NCI-H1092 (cell line): ENCODE measurements at regions not wholly inside any gene's neighbourhood (a gene's known extent, or its start where the extent isn't known, plus 50 kb on each side); places are given as distances from the start of the nearest gene placed in this dataset.

Source experiments
- DNase-seq: peaks from one replicate; lab custom pipeline; 2025; lab: John Stamatoyannopoulos, UW

GRCh38 chr2:16120591-16121180, 180.3 kb downstream of the MYCN start:
- DNase-seq, result no peak

GRCh38 chr2:16119741-16120140, 179.4 kb downstream of the MYCN start:
- no peak for DNase-seq

- no peak for DNase-seq
Measured at GRCh38 chr2:16118611-16119590, 178.6 kb downstream of the MYCN start.

GRCh38 chr2:16117791-16118610, 177.7 kb downstream of the MYCN start:
- no peak for DNase-seq

GRCh38 chr2:16117021-16117700, 176.8 kb downstream of the MYCN start:
- no peak for DNase-seq

- no peak for DNase-seq
Measured at GRCh38 chr2:16115881-16116830, 175.8 kb downstream of the MYCN start.

- no peak for DNase-seq
Measured at GRCh38 chr2:16115291-16115690, 174.9 kb downstream of the MYCN start.

- DNase-seq, result no peak
Measured at GRCh38 chr2:16114836-16115235, 174.5 kb downstream of the MYCN start.

GRCh38 chr2:16114070-16114469, 173.7 kb downstream of the MYCN start:
- no peak for DNase-seq

- DNase-seq, result no peak
Measured at GRCh38 chr2:16113568-16113967, 173.2 kb downstream of the MYCN start.

- DNase-seq, result no peak
Measured at GRCh38 chr2:16112972-16113560, 172.7 kb downstream of the MYCN start.

- no peak for DNase-seq
Measured at GRCh38 chr2:16112251-16112971, 172.1 kb downstream of the MYCN start.

GRCh38 chr2:16111838-16112210, 171.5 kb downstream of the MYCN start:
- no peak for DNase-seq

GRCh38 chr2:16109821-16110310, 169.5 kb downstream of the MYCN start:
- DNase-seq, result no peak

GRCh38 chr2:16109368-16109820, 169.0 kb downstream of the MYCN start:
- DNase-seq, result no peak

GRCh38 chr2:16107246-16107645, 166.9 kb downstream of the MYCN start:
- no peak for DNase-seq

- no peak for DNase-seq
Measured at GRCh38 chr2:16106619-16107018, 166.3 kb downstream of the MYCN start.

- DNase-seq, result no peak
Measured at GRCh38 chr2:16105669-16106281, 165.4 kb downstream of the MYCN start.
